ENCODE measurements at regions not wholly inside any gene's neighbourhood (a gene's known extent, or its start where the extent isn't known, plus 50 kb on each side); places are given as distances from the start of the nearest gene placed in this dataset.

GRCh38 chr3:163879172-163879571, 1199.1 kb downstream of the SI start (continued):
- TF ChIP-seq ZNF280A (IDR thresholded peaks at IDR 0.05; ENCODE audit: low read depth, partially characterized antibody), result no peak
- no peak for TF ChIP-seq TAF9B (IDR thresholded peaks at IDR 0.05; ENCODE audit: partially characterized antibody)
- TF ChIP-seq FOXJ3 (CRISPR knock-in tag; IDR thresholded peaks at IDR 0.05), result no peak
- TF ChIP-seq SPI1 (IDR thresholded peaks at IDR 0.05; ENCODE audit: borderline replicate concordance, low read depth, low read length), result no peak
- TF ChIP-seq SMARCE1 (IDR thresholded peaks at IDR 0.05), result no peak

DNA sequence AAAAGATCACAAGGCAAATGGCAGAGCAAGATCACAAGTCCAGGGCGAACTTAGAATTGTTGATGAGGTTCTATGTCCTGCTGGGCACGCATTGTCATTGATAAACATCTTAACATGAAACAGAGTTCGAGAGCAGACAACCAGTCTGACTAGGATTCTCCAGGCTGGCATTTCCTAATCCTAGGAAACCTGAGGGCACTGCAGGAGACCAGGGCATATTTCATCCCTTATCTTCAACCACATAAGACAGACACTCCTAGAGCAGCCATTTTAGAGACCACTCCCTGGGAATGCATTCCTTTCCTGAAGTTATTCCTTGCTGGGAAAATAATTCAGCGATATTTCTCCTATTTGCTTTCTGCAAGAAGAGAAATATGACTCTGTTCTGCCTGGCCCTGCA, 1199.9 kb downstream of the SI start:
- ChIA-PET CTCF (ENCODE audit: low intra/inter-chr PET ratio) (no interaction called here), POLR2A (no interaction called here)
- H3K9ac ChIP-seq (ENCODE audit: insufficient read depth in 1 of 2, low read depth in 2 of 2, low read length in 2 of 2), result no peak overlapping the region
- FAIRE-seq (no peak), ATAC-seq (no peak), DNase-seq (ENCODE audit: extremely low read depth in 1 of 4, low spot score in 3 of 4) (no peak)
- no peak overlapping the region for H3K4me2 ChIP-seq (ENCODE audit: insufficient read depth, low read length)
- no peak overlapping the region for H2AFZ ChIP-seq (ENCODE audit: low read depth, low read length)
- WGBS (ENCODE audit: insufficient coverage, low coverage, missing lambda C conversion rate), result 0% methylated on average over 3 of the region's 4 CpGs
- H3K9me1 ChIP-seq (ENCODE audit: control insufficient read depth, insufficient read depth, low read length), result no peaks in the 10 kb centered on the region
- H3K79me2 ChIP-seq (ENCODE audit: control insufficient read depth, insufficient read depth, low read length), result no peaks in the 10 kb centered on the region
- no TSS peak for BruUV-seq (replicated peaks)
- no peaks in the 10 kb centered on the region for H3K27me3 ChIP-seq (ENCODE audit: control insufficient read depth in 2 of 2, insufficient read depth in 2 of 2, low read length in 2 of 2)
- in situ Hi-C loops (cut with MboI) (no loop called here), intact Hi-C loops (cut with micrococcal nuclease) (no loop called here)
- H4K20me1 ChIP-seq (replicated peaks; ENCODE audit: control insufficient read depth, insufficient read depth, low read length), result no peaks in the 10 kb centered on the region
- no peak overlapping the region for H3K4me3 ChIP-seq
- no peak overlapping the region for H3K27ac ChIP-seq (ENCODE audit: extremely low read depth, low read depth, low read length)
- H3K4me1 ChIP-seq (replicated peaks in 1 of 2; ENCODE audit: control insufficient read depth in 2 of 2, insufficient read depth in 2 of 2, low read length in 2 of 2), result no peaks in the 10 kb centered on the region
- no peaks in the 10 kb centered on the region for H3K9me3 ChIP-seq (replicated peaks; ENCODE audit: control insufficient read depth, insufficient read depth, low read depth, low read length)
- no peaks in the 10 kb centered on the region for H3K36me3 ChIP-seq (ENCODE audit: control insufficient read depth, insufficient read depth, low read length)
- TF ChIP-seq GATAD2B (IDR thresholded peaks at IDR 0.05; ENCODE audit: borderline replicate concordance) (no peak), ZNF280B (CRISPR knock-in tag; IDR thresholded peaks at IDR 0.05) (no peak), MYNN (IDR thresholded peaks at IDR 0.05) (no peak), MYNN (CRISPR knock-in tag; IDR thresholded peaks at IDR 0.05) (no peak), XRCC3 (IDR thresholded peaks at IDR 0.05) (no peak), CCNT2 (IDR thresholded peaks at IDR 0.05; ENCODE audit: borderline replicate concordance, extremely low read depth, insufficient read length, low read depth, low read length) (no peak), IFI16 (CRISPR knock-in tag; IDR thresholded peaks at IDR 0.05) (no peak)
